K562 (cell line): ENCODE measurements at regions not wholly inside any gene's neighbourhood (a gene's known extent, or its start where the extent isn't known, plus 50 kb on each side); places are given as distances from the start of the nearest gene placed in this dataset.

Source experiments
- BRCA1 ChIP-seq, 2 experiments: fragments of 450-650 bp in 1 of 2; sonication (generic) in 1 of 2; formaldehyde crosslinking in 1 of 2; IDR thresholded peaks; 2 replicates each; pipeline versions ENCODE4 v1.5.0 to v1.6.1; 2017 to 2020; ENCODE audit warnings: mild to moderate bottlenecking in 1 of 2, missing genetic modification reagents in 1 of 2
- CBX5 ChIP-seq: IDR thresholded peaks from 2 replicates; pipeline ENCODE4 v1.6.1; 2014; ENCODE audit warnings: low read depth, borderline replicate concordance
- MAFG ChIP-seq: fragments of 450-650 bp; conservative IDR thresholded peaks from 2 replicates; pipeline ENCODE4 v1.6.1; 2016; ENCODE audit warnings: missing genetic modification characterization, missing compliant biosample characterization
- MYBL2 ChIP-seq, 2 experiments: fragments of 450-650 bp in 1 of 2; sonication (generic) in 1 of 2; formaldehyde crosslinking in 1 of 2; IDR thresholded peaks; 2 replicates each; pipeline versions ENCODE4 v1.6.1 to v1.8.1; 2017 to 2022; ENCODE audit warnings: borderline replicate concordance in 1 of 2, inconsistent platforms in 1 of 2, low read depth in 1 of 2, mild to moderate bottlenecking in 1 of 2, missing genetic modification reagents in 1 of 2, moderate library complexity in 1 of 2
- TRIM25 ChIP-seq: fragments of 450-650 bp; IDR thresholded peaks from 2 replicates; pipeline ENCODE4 v1.7.0; 2016; ENCODE audit warnings: borderline replicate concordance
- TF ChIP-seq, protein P1 (sequence below), 3 experiments: IDR thresholded peaks in 2 of 3; conservative IDR thresholded peaks in 1 of 3; 2 replicates each; pipeline ENCODE4 v1.5.1; 2011 to 2012; ENCODE audit warnings: low read length in 3 of 3, mild to moderate bottlenecking in 3 of 3, control low read depth in 2 of 3, improper control_type of control experiment in 1 of 3, inconsistent platforms in 1 of 3, low read depth in 1 of 3, mixed read lengths in 1 of 3, moderate library complexity in 1 of 3; ENCODE audit not compliant: insufficient read depth in 2 of 3

GRCh38 chr3:42020684-42021307 is 58.9 kb upstream of the ULK4 start:
- TF ChIP-seq TRIM25 (no peak), BRCA1 (IDR thresholded peaks at IDR 0.05) (no peak), BRCA1 (CRISPR knock-in tag; IDR thresholded peaks at IDR 0.05) (no peak), MYBL2 (IDR thresholded peaks at IDR 0.05; ENCODE audit: low read depth) (no peak), MYBL2 (CRISPR knock-in tag; IDR thresholded peaks at IDR 0.05; ENCODE audit: borderline replicate concordance) (no peak), CBX5 (no peak), MAFG (no peak)
- TF ChIP-seq, protein P1, sequence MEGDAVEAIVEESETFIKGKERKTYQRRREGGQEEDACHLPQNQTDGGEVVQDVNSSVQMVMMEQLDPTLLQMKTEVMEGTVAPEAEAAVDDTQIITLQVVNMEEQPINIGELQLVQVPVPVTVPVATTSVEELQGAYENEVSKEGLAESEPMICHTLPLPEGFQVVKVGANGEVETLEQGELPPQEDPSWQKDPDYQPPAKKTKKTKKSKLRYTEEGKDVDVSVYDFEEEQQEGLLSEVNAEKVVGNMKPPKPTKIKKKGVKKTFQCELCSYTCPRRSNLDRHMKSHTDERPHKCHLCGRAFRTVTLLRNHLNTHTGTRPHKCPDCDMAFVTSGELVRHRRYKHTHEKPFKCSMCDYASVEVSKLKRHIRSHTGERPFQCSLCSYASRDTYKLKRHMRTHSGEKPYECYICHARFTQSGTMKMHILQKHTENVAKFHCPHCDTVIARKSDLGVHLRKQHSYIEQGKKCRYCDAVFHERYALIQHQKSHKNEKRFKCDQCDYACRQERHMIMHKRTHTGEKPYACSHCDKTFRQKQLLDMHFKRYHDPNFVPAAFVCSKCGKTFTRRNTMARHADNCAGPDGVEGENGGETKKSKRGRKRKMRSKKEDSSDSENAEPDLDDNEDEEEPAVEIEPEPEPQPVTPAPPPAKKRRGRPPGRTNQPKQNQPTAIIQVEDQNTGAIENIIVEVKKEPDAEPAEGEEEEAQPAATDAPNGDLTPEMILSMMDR (IDR thresholded peaks at IDR 0.05 in 2 of 3, conservative IDR thresholded peaks at IDR 0.05 in 1 of 3; ENCODE audit: insufficient read depth in 2 of 3, low read depth in 1 of 3, low read length in 3 of 3): no peak
